ENCODE measurements at regions not wholly inside any gene's neighbourhood (a gene's known extent, or its start where the extent isn't known, plus 50 kb on each side); places are given as distances from the start of the nearest gene placed in this dataset.

DNA sequence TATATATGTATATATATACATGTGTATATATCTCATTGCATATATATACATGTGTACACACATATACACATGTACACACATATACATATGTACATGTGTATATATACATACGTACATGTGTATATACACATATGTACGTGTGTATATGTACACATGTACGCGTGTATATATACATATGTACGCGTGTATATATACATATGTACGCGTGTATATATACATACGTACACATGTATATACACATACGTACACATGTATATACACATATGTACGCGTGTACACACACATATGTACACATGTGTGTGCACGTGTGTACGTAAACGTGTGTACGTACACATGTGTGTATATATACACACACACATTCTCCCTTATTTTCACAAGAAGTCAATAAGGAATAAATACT, 141.6 kb upstream of the TMCC3 start:
- TF ChIP-seq, protein P1, sequence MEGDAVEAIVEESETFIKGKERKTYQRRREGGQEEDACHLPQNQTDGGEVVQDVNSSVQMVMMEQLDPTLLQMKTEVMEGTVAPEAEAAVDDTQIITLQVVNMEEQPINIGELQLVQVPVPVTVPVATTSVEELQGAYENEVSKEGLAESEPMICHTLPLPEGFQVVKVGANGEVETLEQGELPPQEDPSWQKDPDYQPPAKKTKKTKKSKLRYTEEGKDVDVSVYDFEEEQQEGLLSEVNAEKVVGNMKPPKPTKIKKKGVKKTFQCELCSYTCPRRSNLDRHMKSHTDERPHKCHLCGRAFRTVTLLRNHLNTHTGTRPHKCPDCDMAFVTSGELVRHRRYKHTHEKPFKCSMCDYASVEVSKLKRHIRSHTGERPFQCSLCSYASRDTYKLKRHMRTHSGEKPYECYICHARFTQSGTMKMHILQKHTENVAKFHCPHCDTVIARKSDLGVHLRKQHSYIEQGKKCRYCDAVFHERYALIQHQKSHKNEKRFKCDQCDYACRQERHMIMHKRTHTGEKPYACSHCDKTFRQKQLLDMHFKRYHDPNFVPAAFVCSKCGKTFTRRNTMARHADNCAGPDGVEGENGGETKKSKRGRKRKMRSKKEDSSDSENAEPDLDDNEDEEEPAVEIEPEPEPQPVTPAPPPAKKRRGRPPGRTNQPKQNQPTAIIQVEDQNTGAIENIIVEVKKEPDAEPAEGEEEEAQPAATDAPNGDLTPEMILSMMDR (conservative IDR thresholded peaks at IDR 0.05) = no peak
- no peak for TF ChIP-seq EZH2 (IDR thresholded peaks at IDR 0.05; ENCODE audit: low read depth)
